Lower lobe of right lung (tissue), 2 donors: ENCODE measurements at regions not wholly inside any gene's neighbourhood (a gene's known extent, or its start where the extent isn't known, plus 50 kb on each side); places are given as distances from the start of the nearest gene placed in this dataset.

Source experiments
- ATAC-seq, 2 donors: fragments of 200-7000 bp; cut with Tn5 transposase; one replicate each; pipeline ENCODE4 v1.9.1; 2020 to 2022; ENCODE audit warnings: mild to moderate bottlenecking in 2 of 2, moderate library complexity in 2 of 2
- DNase-seq: peaks from one replicate; pipeline ENCODE4 v3.0.0-alpha.2; 2020
- H3K27ac ChIP-seq: fragments of 200-600 bp; one replicate; pipeline ENCODE4 v1.8.0; 2022
- H3K27me3 ChIP-seq: fragments of 200-600 bp; one replicate; pipeline ENCODE4 v1.8.0; 2022; ENCODE audit warnings: low read depth
- H3K36me3 ChIP-seq: fragments of 200-600 bp; one replicate; pipeline ENCODE4 v1.8.0; 2022; ENCODE audit warnings: mild to moderate bottlenecking
- H3K4me1 ChIP-seq: fragments of 200-600 bp; one replicate; pipeline ENCODE4 v1.8.0; 2022
- H3K4me3 ChIP-seq: fragments of 200-600 bp; one replicate; pipeline ENCODE4 v1.8.0; 2022; ENCODE audit warnings: mild to moderate bottlenecking
- H3K9me3 ChIP-seq: fragments of 200-600 bp; one replicate; pipeline ENCODE4 v1.8.0; 2022
- CTCF ChIP-seq: fragments of 200-600 bp; IDR thresholded peaks from one replicate; pipeline ENCODE4 v1.8.0; 2022; ENCODE audit warnings: antibody characterized with exemption, mild to moderate bottlenecking
- intact Hi-C: fragments of 100-400 bp; cut with DNase I; formaldehyde crosslinking; loops from one replicate; pipeline ENCODE4 v1.11.0; 2022
- donor health status: DM: no; HTN: yes; CAD: no; lungs with severe emphysema.

GRCh38 chr12:127820271-127820670 is 446.7 kb upstream of the TMEM132C start:
- H3K27ac ChIP-seq = no peak overlapping the region
- ATAC-seq = no peak
- H3K4me1 ChIP-seq = no peaks in the 10 kb centered on the region
- no peaks in the 10 kb centered on the region for H3K36me3 ChIP-seq
- TF ChIP-seq CTCF = no peak
- no peaks in the 10 kb centered on the region for H3K27me3 ChIP-seq
- H3K9me3 ChIP-seq = no peaks in the 10 kb centered on the region
- no peak for DNase-seq
- no peak overlapping the region for H3K4me3 ChIP-seq
- intact Hi-C loops = no loop called here

- ATAC-seq = no peak
- intact Hi-C loops = no loop called here
These were observed 446.1 kb upstream of the TMEM132C start for GRCh38 chr12:127820846-127821245.

GRCh38 chr12:127822809-127823411 is 444.1 kb upstream of the TMEM132C start:
- no peak for TF ChIP-seq CTCF
- intact Hi-C loops = no loop called here
- Histone ChIP-seq H3K9me3 (no peaks in the 10 kb centered on the region), H3K4me3 (no peak overlapping the region), H3K27ac (no peak overlapping the region), H3K27me3 (no peaks in the 10 kb centered on the region), H3K4me1 (no peaks in the 10 kb centered on the region), H3K36me3 (no peaks in the 10 kb centered on the region)
- DNase-seq = no peak
- ATAC-seq = no peak

More at GRCh38 chr12:127820846-127821245, 446.1 kb upstream of the TMEM132C start:
- no peaks in the 10 kb centered on the region for H3K27me3 ChIP-seq
- no peak overlapping the region for H3K4me3 ChIP-seq
- H3K36me3 ChIP-seq = no peaks in the 10 kb centered on the region
- no peak for DNase-seq
- no peak for TF ChIP-seq CTCF
- no peaks in the 10 kb centered on the region for H3K9me3 ChIP-seq
- no peaks in the 10 kb centered on the region for H3K4me1 ChIP-seq
- H3K27ac ChIP-seq = no peak overlapping the region

GRCh38 chr12:127823801-127824200 is 443.2 kb upstream of the TMEM132C start:
- no peaks in the 10 kb centered on the region for H3K4me1 ChIP-seq
- H3K9me3 ChIP-seq = no peaks in the 10 kb centered on the region
- DNase-seq (no peak), ATAC-seq (no peak)
- intact Hi-C loops = no loop called here
- H3K4me3 ChIP-seq = no peak overlapping the region
- H3K27ac ChIP-seq = no peak overlapping the region
- no peaks in the 10 kb centered on the region for H3K36me3 ChIP-seq
- TF ChIP-seq CTCF = no peak
- no peaks in the 10 kb centered on the region for H3K27me3 ChIP-seq

GRCh38 chr12:127829281-127830064 is 437.5 kb upstream of the TMEM132C start:
- no peaks in the 10 kb centered on the region for H3K27me3 ChIP-seq
- DNase-seq (no peak), ATAC-seq (no peak)
- no peaks in the 10 kb centered on the region for H3K9me3 ChIP-seq
- no peak for TF ChIP-seq CTCF
- no peaks in the 10 kb centered on the region for H3K4me1 ChIP-seq
- no peak overlapping the region for H3K4me3 ChIP-seq
- H3K36me3 ChIP-seq = no peaks in the 10 kb centered on the region
- H3K27ac ChIP-seq = no peak overlapping the region
- intact Hi-C loops = no loop called here
